ENCODE measurements at regions not wholly inside any gene's neighbourhood (a gene's known extent, or its start where the extent isn't known, plus 50 kb on each side); places are given as distances from the start of the nearest gene placed in this dataset.
"Not testable (repeated sequence)": the region's sequence is repeated elsewhere in the genome, so short reads cannot be mapped to it uniquely, and the experiment has no call there.

DNA sequence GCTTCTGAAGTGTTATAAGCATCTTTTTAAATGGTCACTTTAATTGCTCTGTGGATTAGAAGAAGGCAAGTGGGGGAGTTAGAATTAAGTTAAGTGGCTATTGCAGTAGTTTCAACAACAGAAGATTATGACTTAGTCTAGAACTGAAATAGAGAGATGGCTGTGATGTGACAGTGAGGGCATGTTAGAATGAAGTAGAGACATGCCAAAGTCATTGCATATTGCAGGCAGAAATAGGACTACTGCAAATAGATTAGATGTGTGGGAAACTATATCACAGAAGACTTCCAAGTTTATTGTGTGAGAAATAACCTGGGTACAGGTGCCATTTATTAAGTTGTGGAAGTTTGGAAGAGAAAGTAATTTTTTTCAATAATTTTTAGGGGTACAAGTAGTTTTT, 187.4 kb upstream of the FOLH1 start:
- TF ChIP-seq YY1 (IDR thresholded peaks at IDR 0.05); HNF4G (IDR thresholded peaks at IDR 0.05); RAD21 (IDR thresholded peaks at IDR 0.05); TAF1 (conservative IDR thresholded peaks at IDR 0.05); RXRA (IDR thresholded peaks at IDR 0.05); SP1 (IDR thresholded peaks at IDR 0.05): not testable (repeated sequence)
- TF ChIP-seq, protein P1, sequence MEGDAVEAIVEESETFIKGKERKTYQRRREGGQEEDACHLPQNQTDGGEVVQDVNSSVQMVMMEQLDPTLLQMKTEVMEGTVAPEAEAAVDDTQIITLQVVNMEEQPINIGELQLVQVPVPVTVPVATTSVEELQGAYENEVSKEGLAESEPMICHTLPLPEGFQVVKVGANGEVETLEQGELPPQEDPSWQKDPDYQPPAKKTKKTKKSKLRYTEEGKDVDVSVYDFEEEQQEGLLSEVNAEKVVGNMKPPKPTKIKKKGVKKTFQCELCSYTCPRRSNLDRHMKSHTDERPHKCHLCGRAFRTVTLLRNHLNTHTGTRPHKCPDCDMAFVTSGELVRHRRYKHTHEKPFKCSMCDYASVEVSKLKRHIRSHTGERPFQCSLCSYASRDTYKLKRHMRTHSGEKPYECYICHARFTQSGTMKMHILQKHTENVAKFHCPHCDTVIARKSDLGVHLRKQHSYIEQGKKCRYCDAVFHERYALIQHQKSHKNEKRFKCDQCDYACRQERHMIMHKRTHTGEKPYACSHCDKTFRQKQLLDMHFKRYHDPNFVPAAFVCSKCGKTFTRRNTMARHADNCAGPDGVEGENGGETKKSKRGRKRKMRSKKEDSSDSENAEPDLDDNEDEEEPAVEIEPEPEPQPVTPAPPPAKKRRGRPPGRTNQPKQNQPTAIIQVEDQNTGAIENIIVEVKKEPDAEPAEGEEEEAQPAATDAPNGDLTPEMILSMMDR (IDR thresholded peaks at IDR 0.05; ENCODE audit: low read depth, low read length, missing input control) = not testable (repeated sequence)
- TF ChIP-seq, protein P2, sequence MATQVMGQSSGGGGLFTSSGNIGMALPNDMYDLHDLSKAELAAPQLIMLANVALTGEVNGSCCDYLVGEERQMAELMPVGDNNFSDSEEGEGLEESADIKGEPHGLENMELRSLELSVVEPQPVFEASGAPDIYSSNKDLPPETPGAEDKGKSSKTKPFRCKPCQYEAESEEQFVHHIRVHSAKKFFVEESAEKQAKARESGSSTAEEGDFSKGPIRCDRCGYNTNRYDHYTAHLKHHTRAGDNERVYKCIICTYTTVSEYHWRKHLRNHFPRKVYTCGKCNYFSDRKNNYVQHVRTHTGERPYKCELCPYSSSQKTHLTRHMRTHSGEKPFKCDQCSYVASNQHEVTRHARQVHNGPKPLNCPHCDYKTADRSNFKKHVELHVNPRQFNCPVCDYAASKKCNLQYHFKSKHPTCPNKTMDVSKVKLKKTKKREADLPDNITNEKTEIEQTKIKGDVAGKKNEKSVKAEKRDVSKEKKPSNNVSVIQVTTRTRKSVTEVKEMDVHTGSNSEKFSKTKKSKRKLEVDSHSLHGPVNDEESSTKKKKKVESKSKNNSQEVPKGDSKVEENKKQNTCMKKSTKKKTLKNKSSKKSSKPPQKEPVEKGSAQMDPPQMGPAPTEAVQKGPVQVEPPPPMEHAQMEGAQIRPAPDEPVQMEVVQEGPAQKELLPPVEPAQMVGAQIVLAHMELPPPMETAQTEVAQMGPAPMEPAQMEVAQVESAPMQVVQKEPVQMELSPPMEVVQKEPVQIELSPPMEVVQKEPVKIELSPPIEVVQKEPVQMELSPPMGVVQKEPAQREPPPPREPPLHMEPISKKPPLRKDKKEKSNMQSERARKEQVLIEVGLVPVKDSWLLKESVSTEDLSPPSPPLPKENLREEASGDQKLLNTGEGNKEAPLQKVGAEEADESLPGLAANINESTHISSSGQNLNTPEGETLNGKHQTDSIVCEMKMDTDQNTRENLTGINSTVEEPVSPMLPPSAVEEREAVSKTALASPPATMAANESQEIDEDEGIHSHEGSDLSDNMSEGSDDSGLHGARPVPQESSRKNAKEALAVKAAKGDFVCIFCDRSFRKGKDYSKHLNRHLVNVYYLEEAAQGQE (IDR thresholded peaks at IDR 0.05) = not testable (repeated sequence)
- TF ChIP-seq, protein P3, sequence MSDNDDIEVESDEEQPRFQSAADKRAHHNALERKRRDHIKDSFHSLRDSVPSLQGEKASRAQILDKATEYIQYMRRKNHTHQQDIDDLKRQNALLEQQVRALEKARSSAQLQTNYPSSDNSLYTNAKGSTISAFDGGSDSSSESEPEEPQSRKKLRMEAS (IDR thresholded peaks at IDR 0.05) = not testable (repeated sequence)
